ENCODE measurements at regions not wholly inside any gene's neighbourhood (a gene's known extent, or its start where the extent isn't known, plus 50 kb on each side); places are given as distances from the start of the nearest gene placed in this dataset.

GRCh38 chr2:16128746-16129610 lies 188.6 kb downstream of the MYCN start:
- TF ChIP-seq POLR2A (IDR thresholded peaks at IDR 0.05; ENCODE audit: extremely low read depth, insufficient read length) (no peak), CTCF (IDR thresholded peaks at IDR 0.05; ENCODE audit: low read depth, low read length) (no peak), MAX (IDR thresholded peaks at IDR 0.05; ENCODE audit: low read depth, low read length) (no peak), MYC (IDR thresholded peaks at IDR 0.05; ENCODE audit: low read depth, low read length) (no peak)

All from NB4 (cell line).